Breast epithelium (tissue), 3 donors: ENCODE measurements at regions not wholly inside any gene's neighbourhood (a gene's known extent, or its start where the extent isn't known, plus 50 kb on each side); places are given as distances from the start of the nearest gene placed in this dataset.

Experiments
- CTCF ChIP-seq, 3 donors: fragments of 450-650 bp; IDR thresholded peaks; one replicate each; pipeline ENCODE4 v1.5.1; 2016 to 2017; ENCODE audit warnings: antibody characterized with exemption in 3 of 3, mild to moderate bottlenecking in 3 of 3, moderate library complexity in 3 of 3
- POLR2A ChIP-seq: fragments of 450-650 bp; IDR thresholded peaks from one replicate; pipeline ENCODE4 v1.6.1; 2016; ENCODE audit warnings: antibody characterized with exemption, mild to moderate bottlenecking, moderate library complexity
- POLR2AphosphoS5 ChIP-seq, 3 donors: sonication (generic); formaldehyde crosslinking; IDR thresholded peaks; one replicate each; pipeline ENCODE4 v1.6.1; 2017; ENCODE audit warnings: antibody characterized with exemption in 3 of 3

GRCh38 chr7:42494199-42494710, 257.2 kb upstream of the GLI3 start:
- TF ChIP-seq POLR2AphosphoS5 (IDR thresholded peaks at IDR 0.05), result no peak
- TF ChIP-seq CTCF (IDR thresholded peaks at IDR 0.05), result no peak
- no peak for TF ChIP-seq POLR2A
